ENCODE measurements at regions not wholly inside any gene's neighbourhood (a gene's known extent, or its start where the extent isn't known, plus 50 kb on each side); places are given as distances from the start of the nearest gene placed in this dataset.

- DNase-seq: no peak
These were observed 53.7 kb upstream of the ZNF32 start for GRCh38 chr10:43702213-43702935.

GRCh38 chr10:43701295-43701694 is 52.6 kb upstream of the ZNF32 start:
- no peak for DNase-seq

- DNase-seq: no peak
These were observed 51.6 kb upstream of the ZNF32 start for GRCh38 chr10:43700306-43700705.

- no peak for DNase-seq
These were observed 50.8 kb upstream of the ZNF32 start for GRCh38 chr10:43699516-43699915.

Data from activated CD8-positive, alpha-beta memory T cell treated with anti-CD3 and anti-CD28 coated beads for 24 hours (primary cell).